Mesenchymal stem cell (in vitro differentiated cells and primary cell): ENCODE measurements at regions not wholly inside any gene's neighbourhood (a gene's known extent, or its start where the extent isn't known, plus 50 kb on each side); places are given as distances from the start of the nearest gene placed in this dataset.

Source experiments
- DNase-seq: peaks from one replicate; pipeline ENCODE4 v3.0.0-alpha.2; 2013
- H2AFZ ChIP-seq: one replicate; pipeline ENCODE4 v1.6.1; 2013; ENCODE audit warnings: low read depth, mild to moderate bottlenecking, control low read depth, inconsistent platforms, low read length, moderate library complexity
- H2AK5ac ChIP-seq: 2 replicates; pipeline ENCODE4 v1.6.1; 2013; ENCODE audit warnings: low read length, moderate library complexity, mild to moderate bottlenecking, inconsistent platforms; ENCODE audit not compliant: severe bottlenecking
- H2BK120ac ChIP-seq: one replicate; pipeline ENCODE4 v1.6.1; 2013; ENCODE audit warnings: low read depth, mild to moderate bottlenecking, inconsistent platforms, low read length, moderate library complexity
- H2BK12ac ChIP-seq, 2 experiments: one replicate each; pipeline ENCODE4 v1.6.1; 2013; ENCODE audit warnings: inconsistent platforms in 2 of 2, low read length in 2 of 2, mild to moderate bottlenecking in 2 of 2, moderate library complexity in 2 of 2, control low read depth in 1 of 2
- H2BK15ac ChIP-seq: one replicate; pipeline ENCODE4 v1.6.1; 2013; ENCODE audit warnings: mild to moderate bottlenecking, low read depth, inconsistent platforms; ENCODE audit not compliant: poor library complexity, severe bottlenecking
- H2BK5ac ChIP-seq: 2 replicates; pipeline ENCODE4 v1.6.1; 2013; ENCODE audit warnings: low read depth, mild to moderate bottlenecking, low read length, control low read depth, inconsistent platforms; ENCODE audit not compliant: poor library complexity, severe bottlenecking
- H3K14ac ChIP-seq, 2 experiments: one replicate each; pipeline ENCODE4 v1.6.1; 2013; ENCODE audit warnings: inconsistent platforms in 2 of 2, low read length in 2 of 2, control low read depth in 1 of 2, mild to moderate bottlenecking in 1 of 2, moderate library complexity in 1 of 2
- H3K18ac ChIP-seq, 2 experiments: one replicate each; pipeline ENCODE4 v1.6.1; 2013; ENCODE audit warnings: inconsistent platforms in 2 of 2, low read length in 2 of 2, control low read depth in 1 of 2, low read depth in 1 of 2, mild to moderate bottlenecking in 1 of 2
- H3K23ac ChIP-seq, 2 experiments: one replicate each; pipeline ENCODE4 v1.6.1; 2013; ENCODE audit warnings: inconsistent platforms in 2 of 2, low read length in 2 of 2, mild to moderate bottlenecking in 2 of 2, moderate library complexity in 2 of 2, control low read depth in 1 of 2
- H3K27ac ChIP-seq: 2 replicates; pipeline ENCODE4 v1.5.1; 2013; ENCODE audit warnings: mild to moderate bottlenecking, moderate library complexity, low read length, control low read depth, inconsistent platforms; ENCODE audit not compliant: poor library complexity, severe bottlenecking
- H3K27me3 ChIP-seq, 2 experiments: 2 replicates each; pipeline versions ENCODE4 v1.6.1 to v1.7.0; 2013; ENCODE audit warnings: low read length in 2 of 2, mild to moderate bottlenecking in 2 of 2, moderate library complexity in 2 of 2, control low read depth in 1 of 2, inconsistent platforms in 1 of 2; ENCODE audit not compliant: control insufficient read depth in 1 of 2, insufficient read depth in 1 of 2
- H3K36me3 ChIP-seq, 2 experiments: 2 replicates each; pipeline versions ENCODE4 v1.6.1 to v1.7.0; 2013; ENCODE audit warnings: low read length in 2 of 2, control low read depth in 1 of 2, inconsistent platforms in 1 of 2, low read depth in 1 of 2, mild to moderate bottlenecking in 1 of 2; ENCODE audit not compliant: insufficient read depth in 2 of 2, control insufficient read depth in 1 of 2
- H3K4ac ChIP-seq, 2 experiments: one replicate each; pipeline ENCODE4 v1.6.1; 2013; ENCODE audit warnings: inconsistent platforms in 2 of 2, low read length in 2 of 2, mild to moderate bottlenecking in 2 of 2, moderate library complexity in 2 of 2, control low read depth in 1 of 2, low read depth in 1 of 2
- H3K4me1 ChIP-seq: 2 replicates; pipeline ENCODE4 v1.6.1; 2013; ENCODE audit warnings: low read depth, low read length, control low read depth; ENCODE audit not compliant: control insufficient read depth, insufficient read depth
- H3K4me2 ChIP-seq: 2 replicates; pipeline ENCODE4 v1.6.1; 2013; ENCODE audit warnings: low read length, mild to moderate bottlenecking, inconsistent platforms; ENCODE audit not compliant: poor library complexity, severe bottlenecking
- H3K4me3 ChIP-seq, 2 experiments: 2 replicates each; pipeline versions ENCODE4 v1.5.1 to v1.7.0; 2013; ENCODE audit warnings: low read length in 2 of 2, mild to moderate bottlenecking in 2 of 2, control low read depth in 1 of 2, low read depth in 1 of 2; ENCODE audit not compliant: insufficient read depth in 1 of 2
- H3K79me1 ChIP-seq: replicated peaks from 2 replicates; pipeline ENCODE4 v1.6.1; 2013; ENCODE audit warnings: mild to moderate bottlenecking, control low read depth, low read length, inconsistent platforms; ENCODE audit not compliant: poor library complexity, severe bottlenecking
- H3K9ac ChIP-seq: 2 replicates; pipeline ENCODE4 v1.7.0; 2013; ENCODE audit warnings: mild to moderate bottlenecking, low read length, moderate library complexity
- H3K9me3 ChIP-seq: 2 replicates; pipeline ENCODE4 v1.7.0; 2013; ENCODE audit warnings: mild to moderate bottlenecking, low read length; ENCODE audit not compliant: control insufficient read depth
- H4K8ac ChIP-seq: one replicate; pipeline ENCODE4 v1.6.1; 2013; ENCODE audit warnings: inconsistent platforms, mild to moderate bottlenecking, low read length, moderate library complexity
- H4K91ac ChIP-seq: one replicate; pipeline ENCODE4 v1.6.1; 2013; ENCODE audit warnings: mild to moderate bottlenecking, low read length, inconsistent platforms
- WGBS: methylation state at CpG from one replicate; pipeline ENCODE4 v1.1.7; 2013; ENCODE audit warnings: mixed read lengths; 5-methylcytosine and 5-hydroxymethylcytosine counted together

DNA sequence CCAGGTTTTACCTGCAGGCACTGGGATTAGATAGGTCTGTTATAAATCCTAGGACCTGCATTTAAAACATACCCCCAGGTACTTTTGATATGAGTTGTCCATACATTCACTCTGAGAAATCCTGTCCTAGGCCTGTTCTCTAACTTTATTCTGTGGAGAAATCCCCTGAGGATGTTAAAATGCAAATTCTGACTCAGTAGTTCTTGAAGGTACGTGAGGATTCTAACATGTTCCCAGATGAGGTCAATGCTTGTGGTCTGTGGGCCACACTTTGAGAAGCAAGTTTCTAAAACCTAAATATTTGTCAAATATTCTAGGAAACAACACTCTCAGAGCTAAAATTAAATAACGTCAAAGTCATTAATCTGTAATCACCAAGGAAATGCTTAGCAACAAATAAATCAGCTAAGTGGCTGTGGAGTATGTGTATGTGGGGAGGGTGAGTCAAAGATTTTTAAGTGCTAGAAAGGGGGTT lies 101.3 kb upstream of the MAGEB16 start:
- Histone ChIP-seq H4K91ac (no peak overlapping the region), H3K4me1 (peaks cover 2% of the 10 kb centered on the region), H3K27ac (no peak overlapping the region)

DNA sequence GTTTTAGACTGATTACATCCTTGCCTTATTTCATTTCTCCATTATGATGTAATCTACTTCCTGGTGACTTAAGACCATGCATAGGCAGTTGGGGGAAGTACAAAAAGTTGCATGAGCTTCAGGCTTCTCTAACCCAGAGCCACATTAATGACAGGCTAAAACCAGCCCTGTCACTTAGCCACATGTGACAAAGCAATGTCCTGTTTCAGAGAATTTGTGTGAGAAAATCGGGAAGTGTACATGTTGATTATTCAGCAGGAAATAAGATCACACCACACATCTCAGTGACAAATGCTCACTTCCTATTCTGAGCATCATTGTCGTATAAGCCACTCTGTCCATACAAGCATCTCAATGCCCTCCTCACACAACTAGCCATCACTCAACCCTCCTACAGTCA lies 98.5 kb upstream of the MAGEB16 start:
- H3K14ac ChIP-seq: no peak overlapping the region
- no peak overlapping the region for H3K23ac ChIP-seq
- H2BK120ac ChIP-seq: no peak overlapping the region
- H4K8ac ChIP-seq: no peak overlapping the region
- H3K4me1 ChIP-seq: peaks cover 2% of the 10 kb centered on the region
- no peak overlapping the region for H3K4me2 ChIP-seq
- no peak overlapping the region for H2AK5ac ChIP-seq
- no peak overlapping the region for H2AFZ ChIP-seq
- H3K27me3 ChIP-seq: no peaks in the 10 kb centered on the region
- H2BK15ac ChIP-seq: no peak overlapping the region
- WGBS: 78% methylated on average over 1 of the region's 2 CpGs
- H2BK5ac ChIP-seq: no peak overlapping the region
- H3K27ac ChIP-seq: no peak overlapping the region
- H3K9ac ChIP-seq: no peak overlapping the region
- H2BK12ac ChIP-seq: no peak overlapping the region
- H3K36me3 ChIP-seq: no peaks in the 10 kb centered on the region
- no peak for DNase-seq
- H3K18ac ChIP-seq: no peak overlapping the region
- H3K4ac ChIP-seq: no peak overlapping the region
- H3K9me3 ChIP-seq: no peaks in the 10 kb centered on the region
- no peaks in the 10 kb centered on the region for H3K79me1 ChIP-seq
- no peak overlapping the region for H4K91ac ChIP-seq
- no peak overlapping the region for H3K4me3 ChIP-seq

More for the DNA sequence above, 101.3 kb upstream of the MAGEB16 start:
- H3K4me3 ChIP-seq: no peak overlapping the region
- no CpG with 5 or more reads among the region's 2 CpGs for WGBS
- H3K23ac ChIP-seq: no peak overlapping the region
- no peaks in the 10 kb centered on the region for H3K9me3 ChIP-seq
- no peaks in the 10 kb centered on the region for H3K27me3 ChIP-seq
- H3K36me3 ChIP-seq: no peaks in the 10 kb centered on the region
- H2AFZ ChIP-seq: no peak overlapping the region
- H2AK5ac ChIP-seq: no peak overlapping the region
- peak; percentile 34 for DNase-seq
- no peak overlapping the region for H4K8ac ChIP-seq
- no peak overlapping the region for H2BK12ac ChIP-seq
- no peak overlapping the region for H3K9ac ChIP-seq
- no peak overlapping the region for H2BK120ac ChIP-seq
- no peak overlapping the region for H3K14ac ChIP-seq
- no peak overlapping the region for H3K18ac ChIP-seq
- no peak overlapping the region for H3K4ac ChIP-seq
- no peaks in the 10 kb centered on the region for H3K79me1 ChIP-seq
- no peak overlapping the region for H3K4me2 ChIP-seq
- no peak overlapping the region for H2BK5ac ChIP-seq
- no peak overlapping the region for H2BK15ac ChIP-seq

GRCh38 chrX:35700121-35700520 lies 98.0 kb upstream of the MAGEB16 start:
- no peaks in the 10 kb centered on the region for H3K9me3 ChIP-seq
- no peak overlapping the region for H3K23ac ChIP-seq
- no peak overlapping the region for H3K9ac ChIP-seq
- no peak for DNase-seq
- H3K4me1 ChIP-seq: peaks cover 2% of the 10 kb centered on the region
- H3K18ac ChIP-seq: no peak overlapping the region
- H3K14ac ChIP-seq: no peak overlapping the region
- WGBS: 100% methylated on average over 1 of the region's 1 CpG
- no peak overlapping the region for H3K27ac ChIP-seq
- H2BK15ac ChIP-seq: no peak overlapping the region
- no peaks in the 10 kb centered on the region for H3K27me3 ChIP-seq
- H2BK120ac ChIP-seq: no peak overlapping the region
- H3K36me3 ChIP-seq: no peaks in the 10 kb centered on the region
- H2AK5ac ChIP-seq: no peak overlapping the region
- H3K4ac ChIP-seq: no peak overlapping the region
- no peak overlapping the region for H4K91ac ChIP-seq
- H2AFZ ChIP-seq: no peak overlapping the region
- H3K4me2 ChIP-seq: no peak overlapping the region
- no peak overlapping the region for H2BK12ac ChIP-seq
- no peak overlapping the region for H3K4me3 ChIP-seq
- H4K8ac ChIP-seq: no peak overlapping the region
- H2BK5ac ChIP-seq: no peak overlapping the region
- H3K79me1 ChIP-seq: no peaks in the 10 kb centered on the region

DNA sequence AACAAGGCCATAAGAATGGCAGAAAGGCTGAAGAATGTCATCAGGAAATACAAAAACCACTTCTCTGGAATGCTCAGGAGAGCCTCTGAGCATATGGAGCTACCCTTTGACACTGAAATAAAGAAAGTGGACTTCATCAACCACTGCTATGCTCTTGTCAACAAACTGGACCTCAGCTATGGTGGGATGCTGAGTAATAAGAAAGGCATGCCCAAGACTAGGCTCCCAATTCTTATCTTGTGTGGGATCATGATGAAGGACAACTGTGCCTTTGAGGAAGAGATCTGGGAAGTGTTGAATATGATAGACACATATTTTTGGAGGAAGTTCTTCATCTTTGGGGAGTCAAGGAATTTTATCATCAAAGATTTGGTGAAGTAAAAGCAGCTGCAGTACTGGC lies 86.9 kb upstream of the MAGEB16 start:
- Histone ChIP-seq H2AK5ac (no peak overlapping the region), H3K27ac (no peak overlapping the region), H3K9me3 (no peaks in the 10 kb centered on the region), H4K91ac (no peak overlapping the region), H2BK5ac (no peak overlapping the region), H3K14ac (no peak overlapping the region), H3K4me3 (no peak overlapping the region), H3K9ac (no peak overlapping the region), H3K23ac (no peak overlapping the region), H3K36me3 (no peaks in the 10 kb centered on the region), H3K18ac (no peak overlapping the region), H2AFZ (no peak overlapping the region), H3K4me1 (peaks cover 2% of the 10 kb centered on the region), H4K8ac (no peak overlapping the region), H2BK120ac (no peak overlapping the region), H3K4ac (no peak overlapping the region), H2BK15ac (no peak overlapping the region), H2BK12ac (no peak overlapping the region), H3K4me2 (no peak overlapping the region), H3K79me1 (no peaks in the 10 kb centered on the region), H3K27me3 (no peaks in the 10 kb centered on the region)
- DNase-seq: peak; percentile 74
